ENCODE measurements at regions not wholly inside any gene's neighbourhood (a gene's known extent, or its start where the extent isn't known, plus 50 kb on each side); places are given as distances from the start of the nearest gene placed in this dataset.

- POLR2A ChIA-PET = no interaction called here
- TF ChIP-seq ARID4A (CRISPR knock-in tag; IDR thresholded peaks at IDR 0.05; ENCODE audit: borderline replicate concordance) = no peak
- no peak for TF ChIP-seq MED1 (CRISPR knock-in tag; IDR thresholded peaks at IDR 0.05)
- TF ChIP-seq ZNF335 (CRISPR knock-in tag; IDR thresholded peaks at IDR 0.05) = no peak
- TF ChIP-seq CBX2 (IDR thresholded peaks at IDR 0.05; ENCODE audit: low read depth, low read length) = no peak
- no peak for TF ChIP-seq CBX2 (CRISPR knock-in tag; IDR thresholded peaks at IDR 0.05; ENCODE audit: low read depth)
- no peak for TF ChIP-seq AGO1 (IDR thresholded peaks at IDR 0.05; ENCODE audit: low read depth, low read length, poor library complexity, severe bottlenecking)
- no peak for TF ChIP-seq ZNF546 (CRISPR knock-in tag; conservative IDR thresholded peaks at IDR 0.05)
- TF ChIP-seq ZNF543 (CRISPR knock-in tag; IDR thresholded peaks at IDR 0.05) = no peak
- TF ChIP-seq ARHGAP35 (CRISPR knock-in tag; IDR thresholded peaks at IDR 0.05; ENCODE audit: borderline replicate concordance) = no peak
- no peak for TF ChIP-seq ZNF710 (CRISPR knock-in tag; IDR thresholded peaks at IDR 0.05; ENCODE audit: borderline replicate concordance)
- no peak for TF ChIP-seq ZNF768 (CRISPR knock-in tag; IDR thresholded peaks at IDR 0.05)
- no peak for TF ChIP-seq EED (CRISPR knock-in tag; IDR thresholded peaks at IDR 0.05)
- no peak for TF ChIP-seq HNRNPL (IDR thresholded peaks at IDR 0.05; ENCODE audit: low read depth, low read length)
- BruUV-seq (replicated peaks) = no TSS peak
- H3K79me2 ChIP-seq (ENCODE audit: insufficient read depth, low read length) = no peaks in the 10 kb centered on the region
- no peak overlapping the region for H3K27ac ChIP-seq (ENCODE audit: extremely low read length, insufficient read depth, low read length)
- no peak overlapping the region for H3K4me2 ChIP-seq (ENCODE audit: low read depth, low read length)
- FAIRE-seq (no peak), ATAC-seq (no peak), DNase-seq (ENCODE audit: low spot score) (no peak)
- no peak overlapping the region for H2AFZ ChIP-seq (ENCODE audit: low read length)
- no peaks in the 10 kb centered on the region for H3K27me3 ChIP-seq (ENCODE audit: control insufficient read depth in 1 of 2, insufficient read depth in 2 of 2, low read length in 2 of 2)
- CTCF ChIA-PET (ENCODE audit: low intra/inter-chr PET ratio, low total read pairs) = no interaction called here
- no peaks in the 10 kb centered on the region for H3K9me3 ChIP-seq (ENCODE audit: low read length)
- H3K4me3 ChIP-seq (replicated peaks in 1 of 3; ENCODE audit: insufficient read depth in 1 of 3, low read depth in 2 of 3, low read length in 3 of 3) = no peak overlapping the region
- intact Hi-C loops (cut with micrococcal nuclease; ENCODE audit: unreplicated experiment) (no loop called here), in situ Hi-C loops (cut with HindIII; ENCODE audit: extremely low pct_ligation_motif_present, low pct_unique_long_range_greater_than_20kb) (no loop called here)
- no peaks in the 10 kb centered on the region for H3K36me3 ChIP-seq (replicated peaks in 1 of 2; ENCODE audit: control insufficient read depth in 1 of 2, insufficient read depth in 2 of 2, low read length in 2 of 2)
- no peaks in the 10 kb centered on the region for H3K4me1 ChIP-seq (ENCODE audit: insufficient read depth, low read length)
- no peak overlapping the region for H3K9ac ChIP-seq (ENCODE audit: insufficient read depth, low read depth, low read length)
- no peaks in the 10 kb centered on the region for H4K20me1 ChIP-seq (ENCODE audit: insufficient read depth, low read length)
Observed at GRCh38 chr4:66647476-66647875, 897.8 kb downstream of the CENPC start.

Measured in HepG2 (cell line).